Panc1 (cell line): ENCODE measurements at regions not wholly inside any gene's neighbourhood (a gene's known extent, or its start where the extent isn't known, plus 50 kb on each side); places are given as distances from the start of the nearest gene placed in this dataset.
"Not testable (repeated sequence)": the region's sequence is repeated elsewhere in the genome, so short reads cannot be mapped to it uniquely, and the experiment has no call there.

Source experiments
- ATAC-seq: fragments of 200-7000 bp; cut with Tn5 transposase; 2 replicates; pipeline ENCODE4 v1.9.1; 2020; ENCODE audit warnings: mild to moderate bottlenecking, moderate library complexity
- BruUV-seq: library from RNA; stranded (reverse); fragments of 400-500 nt; replicated peaks from 2 replicates; lab custom pipeline; 2021; lab: Mats Ljungman, UMichigan
- CTCF ChIA-PET: fragments of 300-600 bp; sonication (Branson Sonifier 250); formaldehyde crosslinking; loops from one replicate; lab custom pipeline; 2022; ENCODE audit warnings: antibody characterized with exemption; lab: Charles Lee
- POLR2A ChIA-PET: fragments of 300-600 bp; sonication (Branson Sonifier 250); formaldehyde crosslinking; loops from one replicate; lab custom pipeline; 2022; ENCODE audit warnings: antibody characterized with exemption; lab: Charles Lee
- DNase-seq: peaks from one replicate; pipeline ENCODE4 v3.0.0-alpha.2; 2010; ENCODE audit warnings: low read depth, low spot score
- H3K27ac ChIP-seq: 2 replicates; pipeline ENCODE4 v1.5.1; 2011; ENCODE audit warnings: mild to moderate bottlenecking, low read length, inconsistent platforms
- H3K27me3 ChIP-seq: fragments of 200-500 bp; sonication (Bioruptor generic); 2 replicates; pipeline ENCODE4 v1.6.0; 2014; ENCODE audit warnings: low read length, inconsistent platforms; ENCODE audit not compliant: control insufficient read depth, insufficient read depth
- H3K36me3 ChIP-seq: fragments of 200-500 bp; sonication (Bioruptor generic); 2 replicates; pipeline ENCODE4 v1.5.1; 2014; ENCODE audit warnings: inconsistent platforms, mild to moderate bottlenecking, low read length, moderate library complexity; ENCODE audit not compliant: control insufficient read depth, insufficient read depth
- H3K4me1 ChIP-seq: 2 replicates; pipeline ENCODE4 v1.5.1; 2011; ENCODE audit warnings: inconsistent platforms, mild to moderate bottlenecking, low read length, moderate library complexity; ENCODE audit not compliant: control insufficient read depth, insufficient read depth
- H3K4me3 ChIP-seq, 2 experiments: 2 replicates each; pipeline ENCODE4 v1.5.1; 2011 to 2012; ENCODE audit warnings: low read depth in 2 of 2, low read length in 2 of 2, mild to moderate bottlenecking in 2 of 2, inconsistent platforms in 1 of 2, moderate library complexity in 1 of 2
- H3K9me3 ChIP-seq: fragments of 200-500 bp; sonication (Bioruptor generic); 2 replicates; pipeline ENCODE4 v1.5.1; 2014; ENCODE audit warnings: low read depth, mild to moderate bottlenecking, inconsistent platforms, low read length, moderate library complexity; ENCODE audit not compliant: control insufficient read depth, insufficient read depth
- POLR2AphosphoS5 ChIP-seq: IDR thresholded peaks from 2 replicates; pipeline ENCODE4 v1.6.1; 2012; ENCODE audit warnings: mild to moderate bottlenecking, low read depth, low read length, moderate library complexity
- SIN3A ChIP-seq: IDR thresholded peaks from 2 replicates; pipeline ENCODE4 v1.6.1; 2012; ENCODE audit warnings: low read depth, mild to moderate bottlenecking, low read length, moderate library complexity, borderline replicate concordance; ENCODE audit not compliant: insufficient read depth
- TCF7L2 ChIP-seq: IDR thresholded peaks from 2 replicates; pipeline ENCODE4 v1.6.1; 2011; ENCODE audit warnings: mild to moderate bottlenecking, low read depth, low read length, inconsistent platforms
- in situ Hi-C: cut with HindIII; loops from 2 replicates; pipeline ENCODE4 v1.10.0; 2016; ENCODE audit warnings: low sequenced_read_pairs, low pct_unique_long_range_greater_than_20kb
- intact Hi-C: fragments of 100-400 bp; cut with micrococcal nuclease; formaldehyde crosslinking; loops from one replicate; pipeline ENCODE4 v1.10.0; 2022; ENCODE audit not compliant: unreplicated experiment
- TF ChIP-seq, protein P1 (sequence below), 2 experiments: IDR thresholded peaks; 2 replicates each; pipeline ENCODE4 v1.6.1; 2011 to 2012; ENCODE audit warnings: low read depth in 2 of 2, control low read depth in 1 of 2, low read length in 1 of 2, mild to moderate bottlenecking in 1 of 2, moderate library complexity in 1 of 2; ENCODE audit not compliant: insufficient read depth in 1 of 2
- TF ChIP-seq, protein P2 (sequence below): fragments of 450-650 bp; IDR thresholded peaks from 2 replicates; pipeline ENCODE4 v1.5.1; 2017; ENCODE audit warnings: mild to moderate bottlenecking

DNA sequence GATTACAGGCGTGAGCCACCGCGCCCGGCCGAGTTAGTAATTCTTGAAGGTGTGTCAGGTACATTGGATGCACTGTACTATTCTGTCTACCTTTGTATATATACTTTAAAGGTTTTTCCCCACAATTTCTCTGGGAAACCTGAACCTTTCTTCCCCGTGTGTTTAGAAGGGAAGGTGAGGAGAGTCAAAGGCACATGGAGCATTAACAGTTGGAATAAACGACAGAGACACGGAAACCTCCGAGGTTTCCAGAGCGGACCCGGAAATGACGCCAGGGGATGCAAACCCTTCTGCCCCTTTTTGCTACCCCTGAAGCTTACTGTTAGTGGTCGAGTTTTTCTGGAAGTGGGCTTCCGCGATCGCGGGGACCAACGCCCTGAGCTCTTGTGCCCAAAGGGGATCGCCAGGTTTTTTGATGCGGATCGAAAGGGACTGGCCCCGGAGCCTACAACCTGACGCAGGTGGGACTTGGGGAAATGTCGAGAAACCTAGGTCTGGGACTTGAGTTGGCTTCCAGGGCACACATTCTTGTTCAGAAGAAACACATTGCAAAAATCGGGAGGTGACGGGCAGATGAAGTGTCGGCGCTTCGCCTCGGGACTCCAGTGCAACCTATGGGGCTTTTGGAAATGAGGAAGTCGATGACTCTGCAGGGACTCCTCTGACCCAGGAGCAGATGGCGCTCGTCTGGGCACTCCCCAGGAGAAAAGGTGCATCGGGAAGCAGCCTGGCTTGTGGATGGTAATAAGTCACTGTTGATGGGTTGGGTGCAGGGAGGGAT is 218.2 kb downstream of the OR2B2 start:
- Histone ChIP-seq H3K4me1 (no peaks in the 10 kb centered on the region), H3K9me3 (no peaks in the 10 kb centered on the region), H3K36me3 (peaks cover 5% of the 10 kb centered on the region; the same call in 1 of the 2 replicates), H3K27ac (peak overlapping the region; percentile 94), H3K27me3 (no peaks in the 10 kb centered on the region), H3K4me3 (peak overlapping the region; percentile 91 to 95)
- POLR2A ChIA-PET = no interaction called here
- intact Hi-C loops (no loop called here), in situ Hi-C loops (no loop called here)
- peak; percentile 93 for ATAC-seq
- CTCF ChIA-PET = interaction anchor here (0.6 kb wide), 1 partner anchor 188 kb away, joined by 3 read pairs; no protein-coding TSS in a partner anchor
- DNase-seq = peak; percentile 50
- BruUV-seq = TSS peak; percentile 95
- TF ChIP-seq TCF7L2 (no peak), POLR2AphosphoS5 (no peak), SIN3A (no peak)
- TF ChIP-seq, protein P1, sequence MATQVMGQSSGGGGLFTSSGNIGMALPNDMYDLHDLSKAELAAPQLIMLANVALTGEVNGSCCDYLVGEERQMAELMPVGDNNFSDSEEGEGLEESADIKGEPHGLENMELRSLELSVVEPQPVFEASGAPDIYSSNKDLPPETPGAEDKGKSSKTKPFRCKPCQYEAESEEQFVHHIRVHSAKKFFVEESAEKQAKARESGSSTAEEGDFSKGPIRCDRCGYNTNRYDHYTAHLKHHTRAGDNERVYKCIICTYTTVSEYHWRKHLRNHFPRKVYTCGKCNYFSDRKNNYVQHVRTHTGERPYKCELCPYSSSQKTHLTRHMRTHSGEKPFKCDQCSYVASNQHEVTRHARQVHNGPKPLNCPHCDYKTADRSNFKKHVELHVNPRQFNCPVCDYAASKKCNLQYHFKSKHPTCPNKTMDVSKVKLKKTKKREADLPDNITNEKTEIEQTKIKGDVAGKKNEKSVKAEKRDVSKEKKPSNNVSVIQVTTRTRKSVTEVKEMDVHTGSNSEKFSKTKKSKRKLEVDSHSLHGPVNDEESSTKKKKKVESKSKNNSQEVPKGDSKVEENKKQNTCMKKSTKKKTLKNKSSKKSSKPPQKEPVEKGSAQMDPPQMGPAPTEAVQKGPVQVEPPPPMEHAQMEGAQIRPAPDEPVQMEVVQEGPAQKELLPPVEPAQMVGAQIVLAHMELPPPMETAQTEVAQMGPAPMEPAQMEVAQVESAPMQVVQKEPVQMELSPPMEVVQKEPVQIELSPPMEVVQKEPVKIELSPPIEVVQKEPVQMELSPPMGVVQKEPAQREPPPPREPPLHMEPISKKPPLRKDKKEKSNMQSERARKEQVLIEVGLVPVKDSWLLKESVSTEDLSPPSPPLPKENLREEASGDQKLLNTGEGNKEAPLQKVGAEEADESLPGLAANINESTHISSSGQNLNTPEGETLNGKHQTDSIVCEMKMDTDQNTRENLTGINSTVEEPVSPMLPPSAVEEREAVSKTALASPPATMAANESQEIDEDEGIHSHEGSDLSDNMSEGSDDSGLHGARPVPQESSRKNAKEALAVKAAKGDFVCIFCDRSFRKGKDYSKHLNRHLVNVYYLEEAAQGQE (IDR thresholded peaks at IDR 0.05; ENCODE audit: insufficient read depth in 1 of 2, low read depth in 2 of 2, low read length in 1 of 2) = no peak
- TF ChIP-seq, protein P2, sequence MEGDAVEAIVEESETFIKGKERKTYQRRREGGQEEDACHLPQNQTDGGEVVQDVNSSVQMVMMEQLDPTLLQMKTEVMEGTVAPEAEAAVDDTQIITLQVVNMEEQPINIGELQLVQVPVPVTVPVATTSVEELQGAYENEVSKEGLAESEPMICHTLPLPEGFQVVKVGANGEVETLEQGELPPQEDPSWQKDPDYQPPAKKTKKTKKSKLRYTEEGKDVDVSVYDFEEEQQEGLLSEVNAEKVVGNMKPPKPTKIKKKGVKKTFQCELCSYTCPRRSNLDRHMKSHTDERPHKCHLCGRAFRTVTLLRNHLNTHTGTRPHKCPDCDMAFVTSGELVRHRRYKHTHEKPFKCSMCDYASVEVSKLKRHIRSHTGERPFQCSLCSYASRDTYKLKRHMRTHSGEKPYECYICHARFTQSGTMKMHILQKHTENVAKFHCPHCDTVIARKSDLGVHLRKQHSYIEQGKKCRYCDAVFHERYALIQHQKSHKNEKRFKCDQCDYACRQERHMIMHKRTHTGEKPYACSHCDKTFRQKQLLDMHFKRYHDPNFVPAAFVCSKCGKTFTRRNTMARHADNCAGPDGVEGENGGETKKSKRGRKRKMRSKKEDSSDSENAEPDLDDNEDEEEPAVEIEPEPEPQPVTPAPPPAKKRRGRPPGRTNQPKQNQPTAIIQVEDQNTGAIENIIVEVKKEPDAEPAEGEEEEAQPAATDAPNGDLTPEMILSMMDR = no peak; the same call in 1 of the 2 replicates

DNA sequence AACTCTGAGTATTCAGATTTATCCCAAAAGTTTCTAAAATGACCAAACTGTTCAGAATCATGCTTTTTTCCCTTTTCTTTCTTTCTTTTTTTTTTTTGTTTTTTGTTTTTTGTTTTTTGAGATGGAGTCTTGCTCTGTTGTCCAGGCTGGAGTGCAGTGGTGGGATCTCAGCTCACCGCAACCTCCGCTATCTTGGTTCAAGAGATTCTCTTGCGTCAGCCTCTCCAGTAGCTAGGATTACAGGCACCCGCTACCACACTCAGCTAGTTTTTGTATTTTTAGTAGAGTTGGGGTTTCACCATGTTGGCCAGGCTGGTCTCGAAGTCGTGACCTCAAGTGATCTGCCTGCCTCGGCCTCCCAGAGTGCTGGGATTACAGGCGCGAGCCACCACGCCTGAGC is 219.2 kb upstream of the ZNF184 start:
- H3K4me1 ChIP-seq, H3K27me3 ChIP-seq, POLR2A ChIA-PET, H3K36me3 ChIP-seq, BruUV-seq, in situ Hi-C loops, intact Hi-C loops, ATAC-seq, DNase-seq, CTCF ChIA-PET, H3K9me3 ChIP-seq, H3K27ac ChIP-seq, H3K4me3 ChIP-seq: not testable (repeated sequence)
